HG03060 (cell line): ENCODE measurements at regions not wholly inside any gene's neighbourhood (a gene's known extent, or its start where the extent isn't known, plus 50 kb on each side); places are given as distances from the start of the nearest gene placed in this dataset.
"Not testable (repeated sequence)": the region's sequence is repeated elsewhere in the genome, so short reads cannot be mapped to it uniquely, and the experiment has no call there.

Experiments
- ATAC-seq: cut with Tn5 transposase; IDR thresholded peaks from one replicate; pipeline ENCODE4 v1.9.1; 2021; ENCODE audit warnings: low read depth, moderate number of reproducible peaks; ENCODE audit not compliant: unreplicated experiment

GRCh38 chr13:68988176-68988575 lies 1119.5 kb upstream of the ATXN8OS start:
- ATAC-seq = no peak

GRCh38 chr13:68987585-68987984 lies 1120.0 kb upstream of the ATXN8OS start:
- ATAC-seq = no peak

GRCh38 chr13:68984688-68985319 lies 1122.8 kb upstream of the ATXN8OS start:
- no peak for ATAC-seq

- ATAC-seq = no peak
Measured at GRCh38 chr13:68982961-68983619, 1124.5 kb upstream of the ATXN8OS start.

GRCh38 chr13:68976287-68976686 lies 1131.3 kb upstream of the ATXN8OS start:
- ATAC-seq = no peak

GRCh38 chr13:68970532-68970931 lies 1137.1 kb upstream of the ATXN8OS start:
- no peak for ATAC-seq

GRCh38 chr13:68948586-68948985 lies 1159.0 kb upstream of the ATXN8OS start:
- no peak for ATAC-seq

GRCh38 chr13:68944272-68944671 lies 1163.4 kb upstream of the ATXN8OS start:
- no peak for ATAC-seq

- ATAC-seq = no peak
Measured at GRCh38 chr13:68940049-68940448, 1167.6 kb upstream of the ATXN8OS start.

GRCh38 chr13:68938639-68939038 lies 1169.0 kb upstream of the ATXN8OS start:
- ATAC-seq = no peak

- ATAC-seq = no peak
Measured at GRCh38 chr13:68929075-68929745, 1178.4 kb upstream of the ATXN8OS start.

- no peak for ATAC-seq
Measured at GRCh38 chr13:68927387-68928026, 1180.1 kb upstream of the ATXN8OS start.

GRCh38 chr13:68923995-68924394 lies 1183.6 kb upstream of the ATXN8OS start:
- ATAC-seq = no peak

- ATAC-seq = no peak
Measured at GRCh38 chr13:68908879-68909278, 1198.7 kb upstream of the ATXN8OS start.

- no peak for ATAC-seq
Measured at GRCh38 chr13:68905186-68905585, 1202.4 kb upstream of the ATXN8OS start.

GRCh38 chr13:68897331-68897928 lies 1210.2 kb upstream of the ATXN8OS start:
- no peak for ATAC-seq

- ATAC-seq = no peak
Measured at GRCh38 chr13:68895696-68896095, 1211.9 kb upstream of the ATXN8OS start.

- ATAC-seq = not testable (repeated sequence)
Measured at GRCh38 chr13:68893721-68894120, 1213.9 kb upstream of the ATXN8OS start.

- not testable (repeated sequence) for ATAC-seq
Measured at GRCh38 chr13:68892596-68892995, 1215.0 kb upstream of the ATXN8OS start.

- ATAC-seq = not testable (repeated sequence)
Measured at GRCh38 chr13:68890101-68890500, 1217.5 kb upstream of the ATXN8OS start.

- ATAC-seq = no peak
Measured at GRCh38 chr13:68888832-68889231, 1218.8 kb upstream of the ATXN8OS start.
